AG04449 (cell line): ENCODE measurements at regions not wholly inside any gene's neighbourhood (a gene's known extent, or its start where the extent isn't known, plus 50 kb on each side); places are given as distances from the start of the nearest gene placed in this dataset.

Experiments used
- CTCF ChIA-PET: fragments of 350-600 bp; formaldehyde crosslinking; extraction: SDS; loops from one replicate; lab custom pipeline; 2021; ENCODE audit warnings: antibody characterized with exemption; lab: Yijun Ruan, JAX
- POLR2A ChIA-PET: fragments of 400-600, 350-600 bp; formaldehyde crosslinking; extraction: SDS; loops from one replicate; lab custom pipeline; 2020; ENCODE audit warnings: antibody characterized with exemption, inconsistent platforms; lab: Yijun Ruan, JAX
- DNase-seq: peaks from one replicate; pipeline ENCODE4 v3.0.0-alpha.2; 2010; ENCODE audit warnings: low read depth, low spot score
- H3K4me3 ChIP-seq: 2 replicates; pipeline ENCODE4 v1.5.1; 2011; ENCODE audit warnings: low read depth, mild to moderate bottlenecking, control low read depth, low read length
- TF ChIP-seq, protein P1 (sequence below): IDR thresholded peaks from one replicate; pipeline ENCODE4 v1.5.1; 2011; ENCODE audit warnings: mild to moderate bottlenecking, moderate library complexity, low read length, control low read depth, inconsistent platforms; ENCODE audit not compliant: insufficient read depth; ENCODE audit errors: missing control alignments

- ChIA-PET POLR2A (no interaction called here), CTCF (interaction anchor here (1.0 kb wide), 1 partner anchor 91 kb away, joined by 3 read pairs; no protein-coding TSS in a partner anchor)
- TF ChIP-seq, protein P1, sequence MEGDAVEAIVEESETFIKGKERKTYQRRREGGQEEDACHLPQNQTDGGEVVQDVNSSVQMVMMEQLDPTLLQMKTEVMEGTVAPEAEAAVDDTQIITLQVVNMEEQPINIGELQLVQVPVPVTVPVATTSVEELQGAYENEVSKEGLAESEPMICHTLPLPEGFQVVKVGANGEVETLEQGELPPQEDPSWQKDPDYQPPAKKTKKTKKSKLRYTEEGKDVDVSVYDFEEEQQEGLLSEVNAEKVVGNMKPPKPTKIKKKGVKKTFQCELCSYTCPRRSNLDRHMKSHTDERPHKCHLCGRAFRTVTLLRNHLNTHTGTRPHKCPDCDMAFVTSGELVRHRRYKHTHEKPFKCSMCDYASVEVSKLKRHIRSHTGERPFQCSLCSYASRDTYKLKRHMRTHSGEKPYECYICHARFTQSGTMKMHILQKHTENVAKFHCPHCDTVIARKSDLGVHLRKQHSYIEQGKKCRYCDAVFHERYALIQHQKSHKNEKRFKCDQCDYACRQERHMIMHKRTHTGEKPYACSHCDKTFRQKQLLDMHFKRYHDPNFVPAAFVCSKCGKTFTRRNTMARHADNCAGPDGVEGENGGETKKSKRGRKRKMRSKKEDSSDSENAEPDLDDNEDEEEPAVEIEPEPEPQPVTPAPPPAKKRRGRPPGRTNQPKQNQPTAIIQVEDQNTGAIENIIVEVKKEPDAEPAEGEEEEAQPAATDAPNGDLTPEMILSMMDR, result no peak
- DNase-seq, result no peak
- no peak overlapping the region for H3K4me3 ChIP-seq
Measured at GRCh38 chr14:23722675-23723074, 86.5 kb downstream of the DHRS2 start.

- H3K4me3 ChIP-seq, result no peak overlapping the region
- POLR2A ChIA-PET, result no interaction called here
- no peak for DNase-seq
- TF ChIP-seq, protein P1, result no peak
- CTCF ChIA-PET, result interaction anchor here (0.7 to 6.5 kb wide), 2 partner anchors 187 to 207 kb away, joined by 3 to 97 read pairs; no protein-coding TSS in a partner anchor
Measured at GRCh38 chr14:23723911-23724310, 87.7 kb downstream of the DHRS2 start.

GRCh38 chr14:23725528-23725927 lies 89.4 kb downstream of the DHRS2 start:
- POLR2A ChIA-PET, result no interaction called here
- CTCF ChIA-PET, result interaction anchor here (6.5 kb wide), 1 partner anchor 185 kb away, joined by 97 read pairs; no protein-coding TSS in a partner anchor
- no peak for DNase-seq
- no peak overlapping the region for H3K4me3 ChIP-seq
- TF ChIP-seq, protein P1, result no peak

DNA sequence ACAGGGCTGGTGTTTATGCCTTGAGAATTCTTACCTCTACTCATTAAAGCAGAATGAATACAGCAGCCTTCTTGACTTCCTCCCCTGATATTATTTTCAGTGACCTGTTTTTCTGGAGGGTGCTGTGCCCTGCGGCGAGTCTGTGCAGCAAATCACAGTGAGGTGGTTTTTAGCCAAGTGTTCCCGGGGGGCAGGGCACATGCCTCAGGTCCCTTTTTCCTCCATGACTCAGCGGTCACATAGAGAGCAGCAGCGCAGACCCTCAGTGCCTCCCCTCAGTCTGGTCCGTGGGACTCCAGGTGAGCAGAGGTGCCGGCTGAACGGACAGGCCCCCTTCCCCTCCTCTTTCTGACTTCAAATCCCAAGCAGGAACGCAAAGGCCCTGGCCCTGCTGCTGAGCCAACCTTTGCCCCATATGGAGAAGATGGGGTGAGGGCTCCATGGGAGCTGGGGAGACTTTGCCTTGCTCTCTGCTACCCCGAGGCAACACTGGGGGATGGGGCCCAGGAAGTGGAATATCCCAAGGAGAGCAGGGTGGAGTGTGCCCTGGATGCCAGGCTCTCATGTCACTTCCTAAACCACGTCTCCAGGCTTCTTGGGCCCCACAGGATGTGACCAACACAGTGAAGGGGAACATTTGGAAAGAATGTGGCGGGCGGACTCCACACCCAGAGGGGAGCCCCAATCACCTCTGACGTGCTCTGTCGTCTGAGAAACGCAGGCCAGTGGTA lies 90.0 kb downstream of the DHRS2 start:
- ChIA-PET POLR2A (no interaction called here), CTCF (interaction anchor here (0.9 to 6.5 kb wide), 16 partner anchors 8 to 229 kb away, joined by 3 to 97 read pairs (median 4); partner anchors contain the start of gene DHRS4)
- H3K4me3 ChIP-seq, result no peak overlapping the region
- DNase-seq, result no peak
- TF ChIP-seq, protein P1, result no peak

DNA sequence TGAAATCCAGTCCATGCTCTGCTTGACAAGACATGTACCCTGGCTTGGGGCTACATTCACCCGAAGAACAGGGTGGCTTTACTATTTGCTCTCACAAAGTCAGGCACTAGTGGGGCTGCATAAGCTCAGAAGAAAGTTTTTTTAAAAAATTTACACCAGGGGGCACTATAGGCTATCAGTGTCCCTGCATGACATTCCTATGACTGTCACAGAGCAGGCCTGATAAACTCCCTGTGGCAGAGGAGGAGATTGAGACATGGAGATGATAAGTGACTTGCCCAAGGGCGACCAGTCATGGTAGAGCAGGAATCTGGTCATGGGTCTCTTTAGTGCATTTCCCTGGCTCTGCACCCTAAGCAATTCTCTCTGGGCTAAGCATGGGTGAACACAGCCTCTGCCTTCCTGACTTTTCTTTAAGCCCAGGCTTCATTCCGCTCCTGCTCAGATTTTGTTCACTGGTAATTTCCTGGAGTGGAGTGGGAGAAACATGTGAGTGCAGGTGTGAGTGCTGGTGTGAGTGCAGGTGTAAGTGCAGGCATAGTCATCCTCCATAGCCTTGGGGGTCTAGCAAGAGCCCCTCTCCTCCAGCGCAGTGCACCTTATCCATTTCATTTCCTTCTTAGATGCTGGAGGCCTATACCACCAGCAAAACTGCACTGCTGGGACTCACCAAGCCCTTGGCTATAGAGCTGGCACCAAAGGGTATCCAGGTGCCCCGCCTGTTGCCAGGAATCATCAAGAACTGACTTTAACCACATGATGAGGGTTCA lies 91.6 kb downstream of the DHRS2 start:
- H3K4me3 ChIP-seq, result no peak overlapping the region
- POLR2A ChIA-PET, result no interaction called here
- CTCF ChIA-PET, result interaction anchor here (1.0 to 6.5 kb wide), 21 partner anchors 8 to 227 kb away, joined by 3 to 97 read pairs (median 4); partner anchors contain the start of gene DHRS4
- TF ChIP-seq, protein P1, result peak; percentile 19
- no peak for DNase-seq

DNA sequence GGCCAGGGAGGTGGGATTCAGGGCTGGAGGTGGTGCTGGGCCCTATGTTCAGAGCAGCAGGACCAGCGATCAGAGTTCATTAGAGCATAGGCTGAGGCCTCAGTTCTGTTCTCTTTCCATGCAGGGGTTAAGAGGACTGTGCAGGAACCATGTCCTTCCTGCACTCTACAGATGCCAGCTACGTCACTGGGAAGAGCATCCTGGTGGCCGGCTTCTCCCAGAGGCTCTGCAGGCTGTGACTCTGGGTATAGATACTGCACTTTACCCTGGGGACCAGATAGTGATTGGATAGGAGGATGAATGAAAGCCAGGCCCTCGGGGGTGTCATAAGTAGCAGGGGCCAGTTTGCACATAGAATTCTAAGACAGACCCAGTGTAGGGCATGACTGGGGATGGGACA lies 92.6 kb downstream of the DHRS2 start:
- TF ChIP-seq, protein P1, result no peak
- H3K4me3 ChIP-seq, result no peak overlapping the region
- CTCF ChIA-PET, result interaction anchor here (1.0 to 6.5 kb wide), 2 partner anchors 108 to 182 kb away, joined by 3 to 97 read pairs; no protein-coding TSS in a partner anchor

More for the DNA sequence above, 92.6 kb downstream of the DHRS2 start:
- POLR2A ChIA-PET, result no interaction called here
- no peak for DNase-seq
